OCI-LY7 (cell line): ENCODE measurements at regions not wholly inside any gene's neighbourhood (a gene's known extent, or its start where the extent isn't known, plus 50 kb on each side); places are given as distances from the start of the nearest gene placed in this dataset.

Experiments
- BruUV-seq: library from RNA; stranded (reverse); fragments of 400-500 nt; replicated peaks from 2 replicates; lab custom pipeline; 2021; lab: Mats Ljungman, UMichigan
- CTCF ChIA-PET: fragments of 300-600 bp; sonication (Branson Sonifier 250); formaldehyde crosslinking; loops from one replicate; lab custom pipeline; 2022; ENCODE audit warnings: antibody characterized with exemption; ENCODE audit not compliant: unreplicated experiment; lab: Charles Lee
- POLR2A ChIA-PET: fragments of 300-600 bp; sonication (Branson Sonifier 250); formaldehyde crosslinking; loops from one replicate; lab custom pipeline; 2022; ENCODE audit warnings: antibody characterized with exemption; lab: Charles Lee
- DNase-seq: peaks from one replicate; pipeline ENCODE4 v3.0.0-alpha.2; 2015; ENCODE audit warnings: low spot score
- H2AFZ ChIP-seq: fragments of 200-600 bp; sonication (generic), shearing (Covaris generic); 2 replicates; pipeline ENCODE4 v1.6.1; 2014; ENCODE audit warnings: mild to moderate bottlenecking, antibody characterized with exemption, low read length, moderate library complexity
- H3K27ac ChIP-seq: fragments of 200-600 bp; sonication (generic); 2 replicates; pipeline ENCODE4 v1.5.1; 2014; ENCODE audit warnings: mixed run types, low read depth, mild to moderate bottlenecking, moderate library complexity, low read length, inconsistent platforms; ENCODE audit not compliant: poor library complexity, severe bottlenecking
- H3K36me3 ChIP-seq: fragments of 200-600 bp; sonication (generic); 2 replicates; pipeline ENCODE4 v1.6.1; 2014; ENCODE audit warnings: mild to moderate bottlenecking, antibody characterized with exemption, low read length, moderate library complexity, mixed read lengths; ENCODE audit not compliant: insufficient read depth
- H3K4me1 ChIP-seq: fragments of 200-600 bp; sonication (generic); 2 replicates; pipeline ENCODE4 v1.5.1; 2014; ENCODE audit warnings: mild to moderate bottlenecking, low read length; ENCODE audit not compliant: insufficient read depth, poor library complexity, severe bottlenecking
- H3K4me2 ChIP-seq: fragments of 200-600 bp; sonication (generic); 2 replicates; pipeline ENCODE4 v1.6.1; 2014; ENCODE audit warnings: mild to moderate bottlenecking, low read length
- H3K4me3 ChIP-seq: fragments of 200-600 bp; sonication (generic); 2 replicates; pipeline ENCODE4 v1.5.1; 2014; ENCODE audit warnings: mild to moderate bottlenecking, low read depth, low read length; ENCODE audit not compliant: poor library complexity, severe bottlenecking
- H3K79me2 ChIP-seq: fragments of 200-600 bp; sonication (generic); 2 replicates; pipeline ENCODE4 v1.6.1; 2016; ENCODE audit warnings: low read depth, mild to moderate bottlenecking, low read length, moderate library complexity, mixed read lengths; ENCODE audit not compliant: insufficient read depth
- H3K9me2 ChIP-seq: fragments of 200-600 bp; sonication (generic); 2 replicates; pipeline ENCODE4 v1.6.1; 2016; ENCODE audit warnings: mild to moderate bottlenecking, low read length, mixed read lengths; ENCODE audit not compliant: insufficient read depth
- H3K9me3 ChIP-seq: fragments of 200-600 bp; sonication (generic); 2 replicates; pipeline ENCODE4 v1.6.1; 2014; ENCODE audit warnings: mild to moderate bottlenecking, mixed run types, low read length, mixed read lengths
- H4K20me1 ChIP-seq: fragments of 200-600 bp; sonication (generic); 2 replicates; pipeline ENCODE4 v1.6.1; 2014; ENCODE audit warnings: mild to moderate bottlenecking, antibody characterized with exemption, low read length, moderate library complexity, mixed read lengths; ENCODE audit not compliant: insufficient read depth
- CTCF ChIP-seq: fragments of 200-600 bp; sonication (generic); conservative IDR thresholded peaks from 2 replicates; pipeline ENCODE4 v1.5.1; 2014; ENCODE audit warnings: mild to moderate bottlenecking, antibody characterized with exemption, low read length, moderate library complexity, mixed read lengths
- EZH2phosphoT487 ChIP-seq: fragments of 200-600 bp; sonication (generic); IDR thresholded peaks from 2 replicates; pipeline ENCODE4 v1.6.1; 2018; ENCODE audit warnings: low read depth, borderline replicate concordance, mild to moderate bottlenecking, mixed run types, antibody characterized with exemption, low read length, moderate library complexity, mixed read lengths
- intact Hi-C: fragments of 100-400 bp; cut with micrococcal nuclease; formaldehyde crosslinking; loops from one replicate; pipeline ENCODE4 v1.10.0; 2022; ENCODE audit not compliant: unreplicated experiment

GRCh38 chr4:36812149-36812548 is 432.4 kb upstream of the NWD2 start:
- Histone ChIP-seq H3K4me1 (no peaks in the 10 kb centered on the region), H3K9me3 (no peaks in the 10 kb centered on the region), H2AFZ (no peak overlapping the region), H3K27ac (no peak overlapping the region), H3K4me2 (no peak overlapping the region), H3K4me3 (no peak overlapping the region), H4K20me1 (no peaks in the 10 kb centered on the region), H3K79me2 (no peaks in the 10 kb centered on the region), H3K9me2 (no peaks in the 10 kb centered on the region), H3K36me3 (no peaks in the 10 kb centered on the region)
- no peak for DNase-seq
- intact Hi-C loops: no loop called here
- no TSS peak for BruUV-seq
- ChIA-PET POLR2A (interaction anchor here (0.6 kb wide), 1 partner anchor 682 kb away, joined by 3 read pairs; no protein-coding TSS in a partner anchor), CTCF (no interaction called here)
- TF ChIP-seq EZH2phosphoT487: no peak

GRCh38 chr4:36815536-36815935 is 429.0 kb upstream of the NWD2 start:
- Histone ChIP-seq H3K9me2 (no peaks in the 10 kb centered on the region), H3K9me3 (no peaks in the 10 kb centered on the region), H4K20me1 (no peaks in the 10 kb centered on the region), H3K36me3 (no peaks in the 10 kb centered on the region), H3K27ac (no peak overlapping the region), H2AFZ (no peak overlapping the region), H3K4me2 (no peak overlapping the region), H3K4me3 (no peak overlapping the region), H3K4me1 (no peaks in the 10 kb centered on the region), H3K79me2 (no peaks in the 10 kb centered on the region)
- no peak for DNase-seq
- no TSS peak for BruUV-seq
- POLR2A ChIA-PET: interaction anchor here (1.3 kb wide), 1 partner anchor 9 kb away, joined by 3 read pairs; no protein-coding TSS in a partner anchor
- TF ChIP-seq EZH2phosphoT487 (no peak), CTCF (no peak)
- CTCF ChIA-PET: no interaction called here
- intact Hi-C loops: no loop called here

- no TSS peak for BruUV-seq
- TF ChIP-seq EZH2phosphoT487 (no peak), CTCF (no peak)
- CTCF ChIA-PET: no interaction called here
- H3K9me2 ChIP-seq: no peaks in the 10 kb centered on the region
- DNase-seq: no peak
- no peaks in the 10 kb centered on the region for H3K36me3 ChIP-seq
- no peaks in the 10 kb centered on the region for H3K9me3 ChIP-seq
- H3K79me2 ChIP-seq: no peaks in the 10 kb centered on the region
- H3K4me3 ChIP-seq: no peak overlapping the region
- POLR2A ChIA-PET: no interaction called here
- H2AFZ ChIP-seq: no peak overlapping the region
- no peak overlapping the region for H3K27ac ChIP-seq
- no peaks in the 10 kb centered on the region for H4K20me1 ChIP-seq
- no peak overlapping the region for H3K4me2 ChIP-seq
- H3K4me1 ChIP-seq: no peaks in the 10 kb centered on the region
- intact Hi-C loops: no loop called here
These were observed 421.2 kb upstream of the NWD2 start for GRCh38 chr4:36823199-36823967.
